ENCODE measurements at regions not wholly inside any gene's neighbourhood (a gene's known extent, or its start where the extent isn't known, plus 50 kb on each side); places are given as distances from the start of the nearest gene placed in this dataset.

GRCh38 chr20:57843941-57844625 lies 134.3 kb upstream of the PMEPA1 start:
- DNase-seq = no peak

- no peak for DNase-seq
Observed at GRCh38 chr20:57842720-57843119, 132.9 kb upstream of the PMEPA1 start.

DNA sequence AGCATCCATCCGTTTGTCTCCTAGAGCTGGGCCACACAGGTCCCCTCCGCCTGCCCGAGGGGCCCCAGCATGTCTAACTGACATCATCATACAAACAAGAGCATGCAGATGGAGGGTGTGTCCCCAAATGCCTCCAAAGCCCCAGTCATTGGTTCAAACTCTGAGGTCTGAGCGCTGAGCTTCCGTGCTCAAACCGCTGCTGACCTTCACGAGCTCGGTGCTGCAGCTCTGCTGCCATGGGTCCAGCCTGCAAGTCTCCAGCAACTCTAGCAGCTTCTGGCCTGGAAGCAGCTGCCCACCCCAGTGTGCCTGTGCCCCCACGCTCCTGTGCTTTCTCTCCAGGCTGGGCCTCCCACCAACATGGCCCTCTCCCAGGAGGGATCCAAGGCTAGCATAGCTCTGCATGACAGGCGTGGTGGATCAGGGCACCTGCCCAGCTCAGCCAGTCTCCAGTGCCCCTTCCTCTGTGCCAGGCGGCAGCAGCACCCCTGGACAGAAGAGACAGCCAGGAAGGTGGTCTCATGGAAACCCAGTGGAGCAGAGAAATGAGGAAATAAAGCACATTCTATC lies 131.6 kb upstream of the PMEPA1 start:
- no peak for DNase-seq

- no peak for DNase-seq
Observed at GRCh38 chr20:57840504-57841296, 130.9 kb upstream of the PMEPA1 start.

DNA sequence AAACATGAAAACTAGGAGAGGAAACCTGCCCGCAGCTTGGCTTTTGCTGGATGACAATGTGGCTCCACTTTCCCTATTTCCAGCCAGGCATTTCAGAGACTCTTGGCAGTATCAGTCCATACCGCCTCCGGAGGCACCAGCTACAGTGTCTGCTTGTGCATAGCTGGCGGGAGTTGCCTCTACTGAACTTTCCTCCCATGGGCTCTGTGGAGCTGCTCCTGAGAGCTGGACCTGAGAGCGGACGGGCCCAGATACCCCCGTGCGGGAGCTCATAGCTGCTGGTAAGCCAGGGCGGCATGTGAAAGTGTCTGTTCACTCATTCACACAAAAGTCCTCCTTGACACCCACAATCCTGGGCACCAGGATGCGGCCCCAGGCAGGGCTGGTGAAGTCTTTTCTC lies 130.3 kb upstream of the PMEPA1 start:
- DNase-seq = no peak

DNA sequence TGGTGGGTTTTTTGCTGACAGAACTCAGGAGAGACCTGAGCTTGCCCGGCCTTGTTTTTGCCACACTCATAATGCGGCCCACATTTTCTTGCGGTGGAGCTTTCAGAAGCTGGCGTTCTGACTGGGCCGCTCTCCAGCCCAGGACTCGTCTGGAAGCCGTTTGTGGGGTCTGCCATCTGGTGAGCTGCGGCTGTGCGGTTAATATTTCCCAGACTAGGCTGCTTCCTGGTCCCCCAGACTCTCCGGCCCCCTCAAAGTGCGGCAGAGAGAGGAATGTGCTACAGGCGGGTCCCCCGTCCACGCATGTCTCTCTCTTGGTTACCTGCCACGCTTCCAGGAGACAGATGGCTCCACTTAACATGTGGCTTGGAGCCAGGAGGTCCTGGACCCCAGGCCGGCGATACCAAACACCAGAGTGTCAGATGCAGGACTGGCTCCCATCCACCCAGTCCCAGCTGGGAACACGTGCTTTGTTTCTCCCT lies 128.9 kb upstream of the PMEPA1 start:
- no peak for DNase-seq

- DNase-seq = no peak
Observed at GRCh38 chr20:57837208-57838035, 127.6 kb upstream of the PMEPA1 start.

DNA sequence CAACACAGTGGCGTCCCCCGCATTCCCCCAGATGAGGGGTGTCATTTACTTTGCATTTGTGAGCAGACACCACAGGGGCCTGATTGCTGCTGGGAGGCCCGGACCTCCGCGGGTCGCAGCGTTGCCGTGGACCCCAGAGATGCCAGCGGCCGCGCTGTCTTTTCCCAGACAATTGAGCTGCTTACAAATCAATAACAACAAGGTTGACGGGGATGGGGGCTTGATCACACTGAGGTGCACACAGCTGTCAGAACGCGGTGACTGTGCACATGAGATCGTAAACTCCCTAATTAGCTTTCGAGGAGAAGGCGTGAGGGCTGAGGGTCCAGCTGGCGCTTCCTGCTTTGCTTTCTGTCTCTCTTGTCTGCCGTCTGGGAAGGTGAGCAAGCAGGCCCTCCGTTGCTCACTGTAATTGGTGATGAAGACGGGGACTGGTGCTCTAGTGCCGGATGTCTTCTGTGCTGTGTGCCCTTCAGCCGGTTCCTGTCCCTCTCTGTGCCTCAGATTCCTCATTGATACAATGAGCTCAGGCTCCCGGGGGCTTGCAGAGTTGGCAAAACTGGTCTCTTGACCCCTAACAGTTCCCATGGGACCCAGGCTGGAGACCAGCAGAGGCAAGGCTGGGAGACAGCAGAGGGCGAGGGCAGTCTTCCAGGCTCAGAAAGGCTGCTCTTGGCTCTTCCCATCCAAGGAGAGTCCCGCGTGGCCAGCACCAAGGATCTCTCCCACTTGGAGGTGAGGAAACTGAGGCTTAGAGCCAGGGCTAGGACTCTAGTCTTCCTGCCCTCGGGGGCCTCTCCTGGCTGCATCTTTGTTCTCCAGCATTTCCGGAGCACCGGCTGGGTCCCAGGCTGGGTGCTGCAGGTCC lies 126.0 kb upstream of the PMEPA1 start:
- no peak for DNase-seq

DNA sequence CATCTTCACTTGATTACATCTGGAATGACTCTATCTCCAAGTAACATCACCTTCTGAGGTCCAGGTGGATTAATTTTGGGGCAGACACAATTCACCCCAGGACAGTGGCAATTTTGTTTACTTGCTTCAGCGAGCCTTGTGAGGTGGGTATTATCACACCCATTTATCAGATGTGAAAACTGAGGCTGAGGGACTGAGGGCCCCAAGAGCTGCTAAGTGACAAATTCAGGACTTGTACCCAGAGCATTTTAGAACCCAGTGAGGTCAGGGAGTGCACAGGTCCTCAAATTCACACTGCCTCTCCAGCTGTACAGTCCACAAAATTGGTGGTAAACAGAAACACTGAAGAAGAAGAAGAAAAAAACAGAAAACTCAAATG lies 125.2 kb upstream of the PMEPA1 start:
- no peak for DNase-seq

DNA sequence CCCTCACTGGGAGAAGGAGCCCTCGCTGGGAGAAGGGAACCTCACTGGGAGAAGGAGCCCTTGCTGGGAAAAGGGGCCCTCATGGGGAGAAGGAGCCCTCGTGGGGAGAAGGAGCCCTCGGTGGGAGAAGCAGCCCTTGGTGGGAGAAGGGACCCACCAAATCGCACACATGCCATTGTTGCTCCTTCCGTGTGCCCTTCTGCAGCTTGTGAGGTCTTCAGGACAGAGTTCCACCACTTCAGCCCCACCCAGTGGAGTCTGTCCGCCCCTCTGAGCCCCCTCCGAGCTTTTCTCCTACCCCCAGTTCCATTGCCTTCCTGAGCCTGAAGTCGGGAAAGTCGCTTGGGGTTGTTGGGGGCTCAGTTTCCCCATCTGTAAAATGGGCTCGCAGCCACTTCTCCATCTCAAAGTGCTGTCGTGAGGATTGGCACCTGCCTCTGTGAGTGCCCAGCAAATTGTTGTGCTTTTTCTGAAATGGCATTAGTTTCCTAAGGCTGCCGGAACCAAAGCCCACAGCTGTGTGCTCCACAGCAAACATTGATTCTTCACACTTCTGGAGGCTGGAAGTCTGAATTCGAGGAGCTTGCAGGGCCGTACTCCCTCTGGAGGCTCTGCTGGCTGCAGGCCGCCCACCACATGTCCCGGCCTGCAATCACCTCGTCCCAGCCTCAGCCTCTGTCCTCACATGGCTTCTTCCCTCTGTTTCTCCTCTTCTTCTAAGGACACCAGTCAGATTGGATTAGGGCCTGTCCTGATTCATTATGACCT lies 124.7 kb upstream of the PMEPA1 start:
- no peak for DNase-seq

DNA sequence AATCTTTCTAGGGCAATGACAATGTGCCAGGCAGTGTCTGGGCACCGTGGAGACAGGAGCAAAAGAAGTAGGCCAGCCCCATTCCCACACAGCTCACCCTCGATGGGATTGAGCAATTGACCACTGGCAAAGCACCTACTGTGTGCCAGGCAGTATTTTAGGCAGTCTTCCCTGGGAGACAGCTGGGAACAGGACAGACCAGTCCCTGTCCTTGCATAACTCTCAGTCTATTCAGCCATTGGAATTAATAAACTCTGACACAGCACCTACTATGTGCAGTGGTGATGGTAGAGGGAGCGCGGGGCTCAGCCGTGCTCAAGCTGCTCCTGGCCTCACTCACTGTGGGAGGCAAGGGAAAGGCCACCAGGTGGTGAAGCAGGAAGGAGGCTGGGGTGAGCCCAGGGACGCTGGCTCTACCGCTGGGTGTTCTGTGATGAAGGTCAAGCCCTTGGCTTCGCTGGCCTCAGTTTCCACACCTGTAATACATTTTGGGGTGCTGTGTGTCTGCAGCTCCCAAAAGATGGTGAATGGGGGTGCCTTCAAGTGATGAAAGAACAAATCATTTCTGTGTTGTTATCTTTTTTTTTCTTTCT lies 122.3 kb upstream of the PMEPA1 start:
- DNase-seq = no peak

- DNase-seq = no peak
Observed at GRCh38 chr20:57831326-57831992, 121.6 kb upstream of the PMEPA1 start.

DNA sequence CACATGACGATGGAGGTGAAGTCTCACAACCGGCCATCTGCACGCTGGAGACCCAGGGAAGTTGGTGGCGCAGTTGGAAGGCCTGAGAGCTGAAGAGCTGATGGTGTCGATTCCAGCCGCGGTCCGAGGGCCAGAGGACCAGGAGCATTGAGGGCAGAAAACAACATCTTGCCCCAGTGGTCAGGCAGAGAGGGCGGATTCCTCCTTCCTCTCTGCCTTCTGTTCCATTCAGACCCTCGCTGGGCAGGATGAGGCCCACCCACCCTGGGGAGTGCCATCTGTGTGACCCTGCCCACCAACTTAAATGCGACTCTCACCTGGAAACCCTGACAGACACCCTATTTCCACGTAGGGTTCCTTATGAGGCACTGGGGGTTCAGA lies 120.7 kb upstream of the PMEPA1 start:
- no peak for DNase-seq

- DNase-seq = no peak
Observed at GRCh38 chr20:57829805-57830514, 120.1 kb upstream of the PMEPA1 start.

DNA sequence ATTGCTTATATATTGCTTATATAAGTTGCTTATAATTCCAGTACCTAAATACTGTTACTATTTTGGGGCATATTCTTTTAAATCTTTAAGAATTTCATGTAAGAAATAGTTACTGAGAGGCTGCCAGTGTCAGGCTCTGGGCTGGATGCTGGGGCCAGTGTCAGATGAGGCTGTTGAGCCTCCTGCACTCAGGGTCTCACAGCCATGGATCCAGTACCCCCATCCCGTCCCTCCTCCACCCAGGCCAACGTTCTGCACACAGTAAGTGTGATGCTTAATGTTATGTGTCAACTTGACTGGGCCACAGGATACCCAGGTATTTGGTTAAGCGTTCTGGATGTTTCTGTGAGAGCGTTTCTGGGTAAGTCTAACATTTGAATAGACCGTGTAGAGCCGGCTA lies 119.5 kb upstream of the PMEPA1 start:
- DNase-seq = no peak

DNA sequence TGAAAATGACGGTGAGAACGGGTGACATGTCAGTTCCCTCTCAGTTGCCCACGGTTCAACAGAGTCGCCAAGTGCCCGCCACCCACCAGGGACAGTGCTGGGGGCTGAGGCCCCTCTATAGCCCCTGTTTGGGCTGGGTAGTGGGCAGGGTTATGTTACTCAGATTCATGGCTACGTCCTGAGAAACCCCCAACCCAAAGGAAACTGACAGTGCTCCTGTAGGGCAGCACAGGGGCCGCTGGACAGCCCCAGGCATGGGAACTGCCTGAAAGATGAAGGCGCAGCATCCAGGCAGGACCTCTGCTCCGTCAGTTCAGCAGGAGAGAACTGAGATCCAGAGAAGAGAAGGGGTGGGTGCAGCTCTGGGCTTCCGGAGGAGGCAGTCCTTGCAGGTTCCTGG lies 118.9 kb upstream of the PMEPA1 start:
- DNase-seq = no peak

DNA sequence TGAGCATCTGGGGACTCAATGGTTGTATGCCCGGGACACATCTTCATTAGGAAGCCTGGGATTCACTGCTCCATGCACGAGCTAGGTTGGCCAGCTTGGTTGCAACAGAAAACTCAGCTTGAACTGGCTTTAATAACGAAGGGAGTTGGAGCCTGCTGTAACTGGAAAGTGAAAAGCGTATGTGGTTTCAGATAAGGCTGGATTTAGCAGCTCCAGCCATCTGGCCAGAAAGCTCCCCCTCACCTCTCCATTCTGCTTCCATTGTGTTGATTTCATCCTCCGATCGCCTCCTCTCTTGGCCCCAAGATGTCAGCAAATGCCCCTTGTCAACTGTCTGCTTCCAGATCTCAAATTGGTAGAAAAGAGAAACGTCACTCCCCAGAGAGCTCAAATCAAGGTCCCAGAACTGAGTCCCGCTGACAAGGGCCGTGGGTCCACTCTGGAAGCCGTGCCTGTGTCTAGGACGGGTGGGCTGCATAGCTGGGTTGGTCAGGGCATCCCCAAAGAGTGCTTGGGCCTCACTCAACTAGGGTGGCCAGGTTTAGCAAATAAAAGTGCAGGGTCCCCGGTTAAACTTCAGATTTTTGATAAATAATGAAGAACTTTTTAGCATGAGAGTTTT lies 117.0 kb upstream of the PMEPA1 start:
- DNase-seq = no peak

- no peak for DNase-seq
Observed at GRCh38 chr20:57824909-57825308, 115.1 kb upstream of the PMEPA1 start.

- no peak for DNase-seq
Observed at GRCh38 chr20:57821935-57822334, 112.1 kb upstream of the PMEPA1 start.
